HEK293 (cell line): ENCODE measurements at regions not wholly inside any gene's neighbourhood (a gene's known extent, or its start where the extent isn't known, plus 50 kb on each side); places are given as distances from the start of the nearest gene placed in this dataset.

Source experiments
- CTCF ChIA-PET: fragments of 350-600 bp; formaldehyde crosslinking; extraction: SDS; loops from one replicate; lab custom pipeline; 2021; ENCODE audit warnings: antibody characterized with exemption; lab: Yijun Ruan, JAX
- POLR2A ChIA-PET: fragments of 300-600 bp; formaldehyde crosslinking; extraction: SDS; loops from one replicate; lab custom pipeline; 2020; ENCODE audit warnings: antibody characterized with exemption, inconsistent platforms; lab: Yijun Ruan, JAX
- H3K27ac ChIP-seq: fragments of 200-500 bp; sonication (Bioruptor generic); 2 replicates; pipeline ENCODE4 v1.5.1; 2014; ENCODE audit warnings: low read depth, low read length, control low read depth, inconsistent platforms; ENCODE audit errors: extremely low read depth
- H3K36me3 ChIP-seq, 2 experiments: fragments of 200-500 bp in 1 of 2; sonication (Bioruptor generic) in 1 of 2; 1 replicate in 1 of 2; 2 replicates in 1 of 2; pipeline ENCODE4 v1.5.1; 2014 to 2017; ENCODE audit warnings: inconsistent platforms in 2 of 2, low read length in 2 of 2; ENCODE audit not compliant: control insufficient read depth in 2 of 2, insufficient read depth in 1 of 2
- H3K4me1 ChIP-seq: fragments of 200-500 bp; sonication (Bioruptor generic); 2 replicates; pipeline ENCODE4 v1.5.1; 2014; ENCODE audit warnings: mild to moderate bottlenecking, low read length, inconsistent platforms; ENCODE audit not compliant: control insufficient read depth, insufficient read depth
- H3K4me3 ChIP-seq: 2 replicates; pipeline ENCODE4 v1.5.1; 2011; ENCODE audit warnings: low read depth, mild to moderate bottlenecking, control low read depth, low read length, moderate library complexity
- H3K9me3 ChIP-seq: fragments of 200-500 bp; sonication (Bioruptor generic); 2 replicates; pipeline ENCODE4 v1.5.1; 2014; ENCODE audit warnings: low read depth, low read length, inconsistent platforms; ENCODE audit not compliant: control insufficient read depth, insufficient read depth
- EGR2 ChIP-seq: fragments of 450-650 bp; formaldehyde crosslinking; IDR thresholded peaks from 2 replicates; pipeline ENCODE4 v1.5.1; 2016; ENCODE audit warnings: low read depth, missing biosample characterization, missing genetic modification characterization
- IKZF3 ChIP-seq: fragments of 450-650 bp; IDR thresholded peaks from 2 replicates; pipeline ENCODE4 v1.5.0; 2018; ENCODE audit warnings: missing biosample characterization, mild to moderate bottlenecking, missing genetic modification characterization, moderate library complexity
- KLF17 ChIP-seq: fragments of 450-650 bp; formaldehyde crosslinking; IDR thresholded peaks from 2 replicates; pipeline ENCODE4 v1.5.1; 2016; ENCODE audit warnings: missing biosample characterization, missing genetic modification characterization
- MYNN ChIP-seq: fragments of 450-650 bp; formaldehyde crosslinking; IDR thresholded peaks from 2 replicates; pipeline ENCODE4 v1.5.1; 2016; ENCODE audit warnings: missing biosample characterization, missing genetic modification characterization, borderline replicate concordance
- MZF1 ChIP-seq: fragments of 450-650 bp; formaldehyde crosslinking; IDR thresholded peaks from 2 replicates; pipeline ENCODE4 v1.5.1; 2017; ENCODE audit warnings: missing biosample characterization, missing genetic modification characterization, borderline replicate concordance
- OSR2 ChIP-seq: fragments of 450-650 bp; formaldehyde crosslinking; IDR thresholded peaks from 2 replicates; pipeline ENCODE4 v1.5.1; 2016; ENCODE audit warnings: missing biosample characterization, missing genetic modification characterization
- SCRT2 ChIP-seq: fragments of 450-650 bp; formaldehyde crosslinking; IDR thresholded peaks from 2 replicates; pipeline ENCODE4 v1.5.1; 2016; ENCODE audit warnings: missing biosample characterization, missing genetic modification characterization
- ZBTB7A ChIP-seq: fragments of 450-650 bp; formaldehyde crosslinking; IDR thresholded peaks from 2 replicates; pipeline ENCODE4 v1.5.1; 2016; ENCODE audit warnings: low read depth, missing biosample characterization, missing genetic modification characterization
- ZFHX2 ChIP-seq: fragments of 450-650 bp; formaldehyde crosslinking; conservative IDR thresholded peaks from 2 replicates; pipeline ENCODE4 v1.5.1; 2016; ENCODE audit warnings: missing biosample characterization, missing genetic modification characterization
- ZNF114 ChIP-seq: fragments of 450-650 bp; formaldehyde crosslinking; IDR thresholded peaks from 2 replicates; pipeline ENCODE4 v1.5.0; 2017; ENCODE audit warnings: missing biosample characterization, missing genetic modification characterization
- ZNF16 ChIP-seq: fragments of 450-650 bp; formaldehyde crosslinking; IDR thresholded peaks from 2 replicates; pipeline ENCODE4 v1.5.1; 2016; ENCODE audit warnings: low read depth, missing biosample characterization, missing genetic modification characterization
- ZNF175 ChIP-seq: fragments of 450-650 bp; formaldehyde crosslinking; IDR thresholded peaks from 2 replicates; pipeline ENCODE4 v1.5.1; 2016; ENCODE audit warnings: missing biosample characterization, missing genetic modification characterization
- ZNF19 ChIP-seq: fragments of 450-650 bp; formaldehyde crosslinking; IDR thresholded peaks from 2 replicates; pipeline ENCODE4; 2016; ENCODE audit warnings: missing biosample characterization, missing genetic modification characterization, low read depth
- ZNF221 ChIP-seq: fragments of 450-650 bp; formaldehyde crosslinking; IDR thresholded peaks from 2 replicates; pipeline ENCODE4 v1.5.1; 2017; ENCODE audit warnings: missing biosample characterization, missing genetic modification characterization, borderline replicate concordance
- ZNF366 ChIP-seq: fragments of 450-650 bp; formaldehyde crosslinking; conservative IDR thresholded peaks from 2 replicates; pipeline ENCODE4 v1.5.1; 2016; ENCODE audit warnings: missing biosample characterization, missing genetic modification characterization
- ZNF530 ChIP-seq: fragments of 450-650 bp; formaldehyde crosslinking; IDR thresholded peaks from 2 replicates; pipeline ENCODE4 v1.5.1; 2016; ENCODE audit warnings: low read depth, missing biosample characterization, missing genetic modification characterization
- ZNF610 ChIP-seq: fragments of 450-650 bp; formaldehyde crosslinking; IDR thresholded peaks from 2 replicates; pipeline ENCODE4 v1.5.1; 2016; ENCODE audit warnings: missing biosample characterization, missing genetic modification characterization, borderline replicate concordance
- ZNF747 ChIP-seq: fragments of 450-650 bp; formaldehyde crosslinking; IDR thresholded peaks from 2 replicates; pipeline ENCODE4 v1.5.1; 2016; ENCODE audit warnings: missing biosample characterization, missing genetic modification characterization
- ZNF776 ChIP-seq: fragments of 450-650 bp; formaldehyde crosslinking; IDR thresholded peaks from 2 replicates; pipeline ENCODE4 v1.5.0; 2017; ENCODE audit warnings: missing biosample characterization, missing genetic modification characterization, borderline replicate concordance
- ZNF792 ChIP-seq: fragments of 450-650 bp; formaldehyde crosslinking; IDR thresholded peaks from 2 replicates; pipeline ENCODE4 v1.5.1; 2016; ENCODE audit warnings: missing biosample characterization, missing genetic modification characterization
- TF ChIP-seq, protein P1 (sequence below): fragments of 450-650 bp; formaldehyde crosslinking; IDR thresholded peaks from 2 replicates; pipeline ENCODE4 v1.5.1; 2016; ENCODE audit warnings: missing biosample characterization, missing genetic modification characterization

- CTCF ChIA-PET, result no interaction called here
- Histone ChIP-seq H3K4me3 (no peak overlapping the region), H3K9me3 (no peaks in the 10 kb centered on the region)
- TF ChIP-seq ZNF366 (tag by site-specific recombination) (peak; percentile 58), ZNF16 (tag by site-specific recombination) (no peak), ZFHX2 (tag by site-specific recombination) (peak; percentile 68), EGR2 (peak; percentile 89), ZNF776 (tag by site-specific recombination) (no peak)
- TF ChIP-seq, all 188 proteins: peak for 3
- H3K27ac ChIP-seq, result no peak overlapping the region
- POLR2A ChIA-PET, result no interaction called here
- no peaks in the 10 kb centered on the region for H3K36me3 ChIP-seq
- no peaks in the 10 kb centered on the region for H3K4me1 ChIP-seq
Observed at GRCh38 chr15:69842851-69843250, 254.9 kb downstream of the TLE3 start.

GRCh38 chr15:69843276-69843899 is 254.3 kb downstream of the TLE3 start:
- ChIA-PET CTCF (interaction anchor here (0.6 kb wide), 1 partner anchor 695 kb away, joined by 3 read pairs; no protein-coding TSS in a partner anchor), POLR2A (no interaction called here)
- no peaks in the 10 kb centered on the region for H3K36me3 ChIP-seq
- H3K27ac ChIP-seq, result no peak overlapping the region
- H3K4me3 ChIP-seq, result no peak overlapping the region
- H3K4me1 ChIP-seq, result no peaks in the 10 kb centered on the region
- H3K9me3 ChIP-seq, result no peaks in the 10 kb centered on the region
- TF ChIP-seq ZNF610 (tag by site-specific recombination) (no peak), ZFHX2 (tag by site-specific recombination) (peak; percentile 54), EGR2 (0 out of 2 replicates have a peak, but pooled peaks have one; percentile 24), KLF17 (no peak), MYNN (tag by site-specific recombination) (no peak), ZNF221 (tag by site-specific recombination) (no peak), OSR2 (tag by site-specific recombination) (no peak)

DNA sequence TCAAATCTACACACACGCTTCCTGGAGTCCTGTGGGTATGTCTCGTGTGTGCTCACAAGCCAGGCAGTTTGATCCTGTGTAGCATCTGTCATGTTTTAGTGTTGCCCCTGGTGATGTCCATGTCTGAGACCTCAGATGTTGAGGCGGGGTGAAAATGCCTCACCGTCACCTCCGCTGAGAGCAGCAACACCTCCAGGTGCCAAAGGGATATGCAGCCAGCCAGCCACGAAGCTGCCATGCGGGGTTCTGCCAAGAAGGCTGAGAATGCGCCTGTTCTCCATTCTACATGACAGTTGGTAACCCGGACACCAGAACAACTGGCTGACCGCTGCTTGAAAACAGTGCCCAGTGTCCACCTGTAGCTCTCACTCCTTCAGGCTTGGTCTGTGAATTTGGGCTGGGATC is 253.8 kb downstream of the TLE3 start:
- no peaks in the 10 kb centered on the region for H3K36me3 ChIP-seq
- CTCF ChIA-PET, result interaction anchor here (0.6 kb wide), 2 partner anchors 367 to 694 kb away, joined by 3 read pairs; no protein-coding TSS in a partner anchor
- no peak overlapping the region for H3K27ac ChIP-seq
- TF ChIP-seq ZNF530 (tag by site-specific recombination), result no peak
- no peak for TF ChIP-seq ZNF747
- TF ChIP-seq SCRT2 (tag by site-specific recombination), result peak; percentile 61; the same call in 1 of the 2 replicates
- TF ChIP-seq, all 188 proteins: peak for 1
- H3K9me3 ChIP-seq, result no peaks in the 10 kb centered on the region
- H3K4me3 ChIP-seq, result no peak overlapping the region
- POLR2A ChIA-PET, result no interaction called here
- H3K4me1 ChIP-seq, result 0 out of 2 replicates have a peak, but pooled peaks cover 3% of the 10 kb centered on the region

- H3K36me3 ChIP-seq, result no peaks in the 10 kb centered on the region
- no peaks in the 10 kb centered on the region for H3K9me3 ChIP-seq
- H3K4me1 ChIP-seq, result peaks cover 6% of the 10 kb centered on the region; the same call in 1 of the 2 replicates
- CTCF ChIA-PET, result interaction anchor here (0.6 kb wide), 1 partner anchor 103 kb away, joined by 4 read pairs; no protein-coding TSS in a partner anchor
- H3K4me3 ChIP-seq, result no peak overlapping the region
- TF ChIP-seq, protein P1, sequence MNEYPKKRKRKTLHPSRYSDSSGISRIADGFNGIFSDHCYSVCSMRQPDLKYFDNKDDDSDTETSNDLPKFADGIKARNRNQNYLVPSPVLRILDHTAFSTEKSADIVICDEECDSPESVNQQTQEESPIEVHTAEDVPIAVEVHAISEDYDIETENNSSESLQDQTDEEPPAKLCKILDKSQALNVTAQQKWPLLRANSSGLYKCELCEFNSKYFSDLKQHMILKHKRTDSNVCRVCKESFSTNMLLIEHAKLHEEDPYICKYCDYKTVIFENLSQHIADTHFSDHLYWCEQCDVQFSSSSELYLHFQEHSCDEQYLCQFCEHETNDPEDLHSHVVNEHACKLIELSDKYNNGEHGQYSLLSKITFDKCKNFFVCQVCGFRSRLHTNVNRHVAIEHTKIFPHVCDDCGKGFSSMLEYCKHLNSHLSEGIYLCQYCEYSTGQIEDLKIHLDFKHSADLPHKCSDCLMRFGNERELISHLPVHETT (tag by site-specific recombination), result no peak
- TF ChIP-seq MZF1 (tag by site-specific recombination), result no peak
- TF ChIP-seq ZNF175 (tag by site-specific recombination), result no peak
- no peak for TF ChIP-seq IKZF3
- TF ChIP-seq ZNF221 (tag by site-specific recombination), result no peak
- no peak for TF ChIP-seq ZNF792 (tag by site-specific recombination)
- TF ChIP-seq ZNF114, result no peak
- TF ChIP-seq ZNF19, result no peak
- TF ChIP-seq ZNF747, result no peak
- TF ChIP-seq ZBTB7A, result no peak
- TF ChIP-seq, all 188 proteins: peak for 0
- no peak overlapping the region for H3K27ac ChIP-seq
- POLR2A ChIA-PET, result no interaction called here
Observed at GRCh38 chr15:69845159-69845558, 252.6 kb downstream of the TLE3 start.
